Right forelimb (tissue), 1 donor: ENCODE measurements at regions not wholly inside any gene's neighbourhood (a gene's known extent, or its start where the extent isn't known, plus 50 kb on each side); places are given as distances from the start of the nearest gene placed in this dataset.
A peak's percentile ranks its signal among the peaks of the same experiment; 100 is the strongest.
"Not testable (repeated sequence)": the region's sequence is repeated elsewhere in the genome, so short reads cannot be mapped to it uniquely, and the experiment has no call there.

Experiments used
- DNase-seq: peaks from one replicate; pipeline ENCODE4 v3.0.0-alpha.2; 2018

- DNase-seq: no peak
These were observed 197.9 kb upstream of the CDH11 start for GRCh38 chr16:65319621-65320231.

- no peak for DNase-seq
These were observed 196.9 kb upstream of the CDH11 start for GRCh38 chr16:65318590-65319257.

- DNase-seq: no peak
These were observed 196.3 kb upstream of the CDH11 start for GRCh38 chr16:65318138-65318537.

GRCh38 chr16:65316808-65317207, 194.9 kb upstream of the CDH11 start:
- no peak for DNase-seq

- DNase-seq: peak; percentile 86
These were observed 193.4 kb upstream of the CDH11 start for GRCh38 chr16:65315081-65315780.

- no peak for DNase-seq
These were observed 192.8 kb upstream of the CDH11 start for GRCh38 chr16:65314627-65315008.

- DNase-seq: no peak
These were observed 192.2 kb upstream of the CDH11 start for GRCh38 chr16:65313936-65314626.

GRCh38 chr16:65312795-65313194, 190.9 kb upstream of the CDH11 start:
- DNase-seq: no peak

- DNase-seq: no peak
These were observed 190.2 kb upstream of the CDH11 start for GRCh38 chr16:65312071-65312470.

GRCh38 chr16:65310491-65310890, 188.6 kb upstream of the CDH11 start:
- not testable (repeated sequence) for DNase-seq

- DNase-seq: no peak
These were observed 187.5 kb upstream of the CDH11 start for GRCh38 chr16:65309354-65309753.

GRCh38 chr16:65308506-65308905, 186.6 kb upstream of the CDH11 start:
- no peak for DNase-seq

- no peak for DNase-seq
These were observed 185.4 kb upstream of the CDH11 start for GRCh38 chr16:65307286-65307685.

- no peak for DNase-seq
These were observed 184.9 kb upstream of the CDH11 start for GRCh38 chr16:65306722-65307121.

GRCh38 chr16:65306300-65306699, 184.4 kb upstream of the CDH11 start:
- no peak for DNase-seq

GRCh38 chr16:65305266-65305959, 183.6 kb upstream of the CDH11 start:
- no peak for DNase-seq

- no peak for DNase-seq
These were observed 179.2 kb upstream of the CDH11 start for GRCh38 chr16:65301029-65301428.

GRCh38 chr16:65297453-65297852, 175.6 kb upstream of the CDH11 start:
- no peak for DNase-seq

GRCh38 chr16:65295527-65295926, 173.7 kb upstream of the CDH11 start:
- no peak for DNase-seq

- DNase-seq: no peak
These were observed 172.8 kb upstream of the CDH11 start for GRCh38 chr16:65294708-65295107.

GRCh38 chr16:65294165-65294564, 172.3 kb upstream of the CDH11 start:
- no peak for DNase-seq

GRCh38 chr16:65289022-65289421, 167.2 kb upstream of the CDH11 start:
- DNase-seq: no peak

GRCh38 chr16:65287307-65287706, 165.4 kb upstream of the CDH11 start:
- no peak for DNase-seq
